Heart left ventricle (tissue), 16 donors: ENCODE measurements at regions not wholly inside any gene's neighbourhood (a gene's known extent, or its start where the extent isn't known, plus 50 kb on each side); places are given as distances from the start of the nearest gene placed in this dataset.

Experiments used
- ATAC-seq, 4 donors: fragments of 200-7000 bp; cut with Tn5 transposase; one replicate each; pipeline ENCODE4 v1.9.1; 2020 to 2022; ENCODE audit warnings: moderate library complexity in 4 of 4, mild to moderate bottlenecking in 3 of 4, moderate number of reproducible peaks in 1 of 4
- DNase-seq, 5 donors: peaks; one replicate each; pipeline ENCODE4 v3.0.0-alpha.2; 2020
- H3K27ac ChIP-seq, 12 donors: fragments of 200-600 bp; sonication (generic) in 4 of 12; one replicate each; pipeline versions ENCODE4 v1.5.0 to v1.8.0; 2016 to 2022; ENCODE audit warnings: mild to moderate bottlenecking in 2 of 12
- H3K27me3 ChIP-seq, 9 donors: fragments of 200-600 bp; sonication (generic) in 2 of 9; one replicate each; pipeline versions ENCODE4 v1.5.1 to v1.8.0; 2016 to 2022; ENCODE audit warnings: mild to moderate bottlenecking in 3 of 9
- H3K36me3 ChIP-seq, 9 donors: fragments of 200-600 bp; sonication (generic) in 2 of 9; one replicate each; pipeline versions ENCODE4 v1.5.0 to v1.8.0; 2018 to 2022; ENCODE audit warnings: mild to moderate bottlenecking in 2 of 9
- H3K4me1 ChIP-seq, 12 donors: fragments of 200-600 bp; sonication (generic) in 4 of 12; one replicate each; pipeline versions ENCODE4 v1.5.0 to v1.8.0; 2016 to 2022; ENCODE audit warnings: mild to moderate bottlenecking in 3 of 12
- H3K4me3 ChIP-seq, 12 donors: fragments of 200-600 bp; sonication (generic) in 4 of 12; one replicate each; pipeline versions ENCODE4 v1.5.0 to v1.8.0; 2017 to 2022; ENCODE audit warnings: mild to moderate bottlenecking in 9 of 12, moderate library complexity in 4 of 12
- H3K9me3 ChIP-seq, 12 donors: fragments of 200-600 bp; sonication (generic) in 4 of 12; one replicate each; pipeline versions ENCODE4 v1.5.0 to v1.8.0; 2016 to 2022; ENCODE audit warnings: mild to moderate bottlenecking in 1 of 12
- POLR2A ChIP-seq, 2 donors: fragments of 450-650 bp; IDR thresholded peaks; one replicate each; pipeline ENCODE4 v1.6.1; 2017; ENCODE audit warnings: antibody characterized with exemption in 2 of 2, mild to moderate bottlenecking in 2 of 2, moderate library complexity in 2 of 2
- WGBS, 4 donors: extraction: QIAGEN DNeasy Blood & Tissue Kit in 2 of 4; methylation state at CpG; one replicate each; pipeline versions ENCODE4 v1.1.5 to v1.1.7; 2013 to 2018; 5-methylcytosine and 5-hydroxymethylcytosine counted together
- intact Hi-C, 10 donors: fragments of 100-400 bp; cut with DNase I; formaldehyde crosslinking; loops; one replicate each; pipeline versions ENCODE4 v1.11.1 to v1.14.2; 2022
- TF ChIP-seq, protein P1 (sequence below), 12 donors: fragments of 200-600 bp; sonication (generic) in 4 of 12; IDR thresholded peaks; one replicate each; pipeline versions ENCODE4 v1.5.0 to v1.8.0; 2018 to 2022; ENCODE audit warnings: antibody characterized with exemption in 12 of 12, mild to moderate bottlenecking in 5 of 12
- donor health status: ischemic (EF 13 %, LVEDD 7.1; RV severe dilation, severe dysfunction).
- donor health status: healthy with polysubstance abuse.
- donor health status: DM: no; HTN: yes; CAD: no.
- donor health status: DM: no; HTN: no; CAD: no.
- donor health status: ischemic (EF 25% LVEDD 6.9; RV normal size, moderate dysfunction).
- donor health status: ischemic (EF 25% LVEDD 5.7; RV mildly dilated, moderate dysfunction).
- donor health status: healthy.
- donor health status: DM: yes; HTN: yes; CAD: no.
- donor health status: ischemic (EF 35%, LVEDD 5.7; RV mildly dilated, moderate dysfunction).
- donor health status: nonischemic (EF 11% LVEDD 7.7; RV severe dilation, severe dysfunction).
- donor health status: DM: yes; HTN: yes; CAD: no.
- donor health status: PGD.
- donor health status: ischemic (EF 29% LVEDD 5.4; RV normal size, mild dysfunction).
- donor health status: nonischemic (EF 23%, LVEDD 6.1; RV moderate dilation, normal function).

DNA sequence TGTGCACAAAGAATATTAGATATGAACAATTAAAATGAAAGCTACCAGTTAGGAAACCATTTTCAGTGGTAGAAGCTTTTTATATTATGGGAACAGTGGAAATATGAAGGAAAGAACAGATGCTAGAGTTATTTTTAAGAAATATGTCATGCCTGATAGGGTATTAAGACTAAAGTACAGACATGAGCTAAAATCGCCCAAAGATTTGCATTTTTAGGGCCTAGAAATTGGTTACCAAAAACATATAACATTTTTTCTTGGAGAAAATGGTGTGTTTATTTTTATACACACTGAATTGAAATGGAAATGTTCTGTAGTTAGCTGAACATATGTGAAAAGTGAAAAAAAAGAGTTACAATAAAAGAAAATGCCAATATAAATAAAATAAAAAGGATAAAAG, 441.9 kb downstream of the TLL1 start:
- TF ChIP-seq POLR2A (IDR thresholded peaks at IDR 0.05), result no peak
- TF ChIP-seq, protein P1, sequence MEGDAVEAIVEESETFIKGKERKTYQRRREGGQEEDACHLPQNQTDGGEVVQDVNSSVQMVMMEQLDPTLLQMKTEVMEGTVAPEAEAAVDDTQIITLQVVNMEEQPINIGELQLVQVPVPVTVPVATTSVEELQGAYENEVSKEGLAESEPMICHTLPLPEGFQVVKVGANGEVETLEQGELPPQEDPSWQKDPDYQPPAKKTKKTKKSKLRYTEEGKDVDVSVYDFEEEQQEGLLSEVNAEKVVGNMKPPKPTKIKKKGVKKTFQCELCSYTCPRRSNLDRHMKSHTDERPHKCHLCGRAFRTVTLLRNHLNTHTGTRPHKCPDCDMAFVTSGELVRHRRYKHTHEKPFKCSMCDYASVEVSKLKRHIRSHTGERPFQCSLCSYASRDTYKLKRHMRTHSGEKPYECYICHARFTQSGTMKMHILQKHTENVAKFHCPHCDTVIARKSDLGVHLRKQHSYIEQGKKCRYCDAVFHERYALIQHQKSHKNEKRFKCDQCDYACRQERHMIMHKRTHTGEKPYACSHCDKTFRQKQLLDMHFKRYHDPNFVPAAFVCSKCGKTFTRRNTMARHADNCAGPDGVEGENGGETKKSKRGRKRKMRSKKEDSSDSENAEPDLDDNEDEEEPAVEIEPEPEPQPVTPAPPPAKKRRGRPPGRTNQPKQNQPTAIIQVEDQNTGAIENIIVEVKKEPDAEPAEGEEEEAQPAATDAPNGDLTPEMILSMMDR (IDR thresholded peaks at IDR 0.05), result no peak
- no peaks in the 10 kb centered on the region for H3K9me3 ChIP-seq
- H3K27ac ChIP-seq, result no peak overlapping the region
- H3K4me3 ChIP-seq, result no peak overlapping the region
- H3K36me3 ChIP-seq, result no peaks in the 10 kb centered on the region
- intact Hi-C loops, result no loop called here
- no peak for DNase-seq
- no peaks in the 10 kb centered on the region for H3K4me1 ChIP-seq
- no peaks in the 10 kb centered on the region for H3K27me3 ChIP-seq
- ATAC-seq, result no peak
- 76 to 87% (median 80%) methylated on average over 1 of the region's 1 CpG for WGBS, 4 donors

DNA sequence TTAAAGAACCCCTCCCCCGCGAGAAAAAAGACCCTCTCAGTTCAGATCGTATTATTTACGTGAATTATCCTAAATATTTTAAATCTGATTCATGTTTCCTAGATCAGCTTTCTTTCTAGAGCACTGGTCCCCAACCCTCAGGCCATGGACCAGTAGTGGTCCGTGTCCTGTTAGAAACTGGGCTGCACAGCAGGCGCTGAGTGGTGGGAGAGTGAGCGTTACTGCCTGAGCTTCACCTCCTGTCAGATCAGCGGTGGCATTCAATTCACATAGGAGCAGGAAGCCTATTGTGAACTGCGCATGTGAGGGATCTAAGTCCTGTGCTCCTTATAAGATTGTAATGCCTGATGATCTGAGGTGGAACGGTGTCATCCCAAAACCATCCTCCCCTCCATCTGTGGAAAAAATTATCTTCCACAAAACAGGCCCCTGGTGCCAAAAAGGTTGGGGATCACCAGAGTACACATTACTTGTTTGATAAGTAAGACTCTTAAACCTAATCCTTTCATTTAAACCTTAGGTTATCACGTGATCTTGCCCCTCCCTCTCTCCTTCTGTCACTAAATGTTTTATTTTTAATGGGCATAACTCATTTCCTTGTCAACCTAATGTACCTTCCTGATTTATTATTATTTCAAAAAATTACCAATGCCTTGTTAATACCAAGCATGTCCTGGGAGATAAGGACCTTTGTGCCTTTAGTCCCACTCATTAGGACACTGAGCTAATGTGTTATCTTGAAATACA, 442.9 kb downstream of the TLL1 start:
- intact Hi-C loops, result loop anchor here in 1 of 10 donors (2.0 kb wide), 1 partner anchor 13 kb away; no protein-coding TSS in a partner anchor
- TF ChIP-seq POLR2A (IDR thresholded peaks at IDR 0.05), result no peak
- TF ChIP-seq, protein P1 (IDR thresholded peaks at IDR 0.05), result no peak
- 85 to 89% (median 86%) methylated on average over 11 of the region's 11 CpGs for WGBS, 4 donors

DNA sequence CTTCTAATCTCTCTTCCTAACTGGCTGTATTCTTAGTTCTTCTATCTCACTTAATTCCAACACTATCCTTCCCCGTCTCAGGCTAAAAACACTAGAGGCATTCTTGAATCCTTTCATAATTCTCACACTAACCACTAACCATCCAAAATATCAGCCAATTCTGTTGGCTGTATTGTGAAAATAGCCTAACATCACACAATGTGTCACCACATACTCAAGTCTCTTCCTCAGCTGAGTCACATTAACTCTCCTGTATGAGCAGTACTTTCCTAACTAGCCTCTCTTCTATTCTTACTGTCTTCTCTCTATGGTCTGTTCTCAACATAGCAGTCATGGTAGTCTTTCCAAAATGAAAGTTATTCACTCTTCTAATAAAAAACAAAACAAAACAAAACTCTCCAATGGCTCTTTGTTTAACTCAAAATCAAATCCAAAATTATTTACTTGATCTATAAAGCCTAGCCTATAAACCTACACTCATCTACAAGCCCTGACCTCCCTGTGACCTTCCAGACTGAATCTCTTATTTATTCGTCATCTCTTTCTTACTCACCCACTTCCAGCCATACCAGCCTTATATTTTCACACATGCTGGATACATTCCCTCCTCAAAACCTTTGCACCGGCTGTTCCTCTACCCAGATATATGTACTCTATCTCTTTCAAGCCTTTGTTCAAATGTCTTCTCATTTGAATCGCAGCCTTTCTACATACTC, 445.9 kb downstream of the TLL1 start:
- H3K27me3 ChIP-seq, result no peaks in the 10 kb centered on the region
- H3K36me3 ChIP-seq, result no peaks in the 10 kb centered on the region
- DNase-seq (no peak), ATAC-seq (no peak)
- intact Hi-C loops, result no loop called here
- no peak for TF ChIP-seq POLR2A (IDR thresholded peaks at IDR 0.05)
- TF ChIP-seq, protein P1 (IDR thresholded peaks at IDR 0.05), result no peak
- WGBS, 4 donors, result 75 to 78% (median 77%) methylated on average over 4 of the region's 4 CpGs
- no peaks in the 10 kb centered on the region for H3K9me3 ChIP-seq
- H3K27ac ChIP-seq, result no peak overlapping the region
- no peak overlapping the region for H3K4me3 ChIP-seq
- H3K4me1 ChIP-seq, result no peaks in the 10 kb centered on the region

More for the DNA sequence above, 442.9 kb downstream of the TLL1 start:
- no peaks in the 10 kb centered on the region for H3K9me3 ChIP-seq
- no peaks in the 10 kb centered on the region for H3K4me1 ChIP-seq
- no peak for ATAC-seq
- no peak overlapping the region for H3K4me3 ChIP-seq
- H3K27me3 ChIP-seq, result no peaks in the 10 kb centered on the region
- H3K27ac ChIP-seq, result no peak overlapping the region
- no peaks in the 10 kb centered on the region for H3K36me3 ChIP-seq
- DNase-seq, result no peak

DNA sequence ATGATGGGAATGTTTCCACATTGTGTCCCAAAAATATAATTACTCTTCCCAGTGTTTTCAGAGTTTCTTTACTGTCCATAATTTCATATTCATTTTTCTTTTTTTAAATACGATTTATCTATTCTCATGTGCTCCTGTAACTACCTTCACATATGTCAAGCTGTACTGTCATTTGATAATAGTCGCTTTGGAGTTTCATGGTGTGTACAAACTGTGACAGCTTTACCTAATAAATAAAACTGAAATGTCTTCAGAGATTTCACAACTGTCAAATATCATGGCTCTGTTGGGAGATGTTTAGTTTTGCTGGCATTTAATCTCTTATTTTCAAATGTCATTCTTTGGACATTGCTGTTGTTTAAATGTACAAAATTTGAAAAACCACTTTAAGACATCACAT, 450.2 kb downstream of the TLL1 start:
- intact Hi-C loops, result no loop called here

More for the DNA sequence above, 450.2 kb downstream of the TLL1 start:
- DNase-seq, result no peak
- Histone ChIP-seq H3K27ac (no peak overlapping the region), H3K4me1 (no peaks in the 10 kb centered on the region), H3K9me3 (peaks cover 0 to 9% (median 0%) of the 10 kb centered on the region in 12 donors), H3K4me3 (no peak overlapping the region), H3K36me3 (no peaks in the 10 kb centered on the region), H3K27me3 (no peaks in the 10 kb centered on the region)
- ATAC-seq, result no peak
- WGBS, 4 donors, result 71 to 82% (median 74%) methylated on average over 2 of the region's 2 CpGs
- TF ChIP-seq, protein P1 (IDR thresholded peaks at IDR 0.05), result no peak
- TF ChIP-seq POLR2A (IDR thresholded peaks at IDR 0.05), result no peak
